ENCODE measurements at regions not wholly inside any gene's neighbourhood (a gene's known extent, or its start where the extent isn't known, plus 50 kb on each side); places are given as distances from the start of the nearest gene placed in this dataset.

DNA sequence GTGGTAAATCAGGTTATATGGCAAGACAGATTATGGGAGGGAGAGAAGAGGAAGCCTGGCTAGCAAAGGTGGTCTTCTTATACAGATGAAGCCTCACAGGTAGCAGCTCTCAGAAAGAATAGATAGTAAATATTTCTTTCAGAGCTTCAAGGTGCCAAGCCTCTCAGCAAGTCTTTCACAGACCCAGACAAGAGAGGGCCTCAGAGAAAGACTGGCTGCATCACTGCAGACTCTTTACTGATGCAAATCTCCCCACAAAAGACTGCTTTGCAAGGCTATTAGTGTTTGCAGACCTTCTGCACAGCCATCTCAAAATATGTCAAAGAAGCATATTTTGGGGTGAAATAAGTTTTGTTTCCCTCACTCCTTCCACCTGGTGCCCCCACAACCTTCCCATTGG is 372.4 kb upstream of the RND3 start:
- no peak for TF ChIP-seq CREB1 (IDR thresholded peaks at IDR 0.05; ENCODE audit: low read depth)
- no peak for TF ChIP-seq TAF1 (IDR thresholded peaks at IDR 0.05; ENCODE audit: low read depth)
- TF ChIP-seq, protein P1, sequence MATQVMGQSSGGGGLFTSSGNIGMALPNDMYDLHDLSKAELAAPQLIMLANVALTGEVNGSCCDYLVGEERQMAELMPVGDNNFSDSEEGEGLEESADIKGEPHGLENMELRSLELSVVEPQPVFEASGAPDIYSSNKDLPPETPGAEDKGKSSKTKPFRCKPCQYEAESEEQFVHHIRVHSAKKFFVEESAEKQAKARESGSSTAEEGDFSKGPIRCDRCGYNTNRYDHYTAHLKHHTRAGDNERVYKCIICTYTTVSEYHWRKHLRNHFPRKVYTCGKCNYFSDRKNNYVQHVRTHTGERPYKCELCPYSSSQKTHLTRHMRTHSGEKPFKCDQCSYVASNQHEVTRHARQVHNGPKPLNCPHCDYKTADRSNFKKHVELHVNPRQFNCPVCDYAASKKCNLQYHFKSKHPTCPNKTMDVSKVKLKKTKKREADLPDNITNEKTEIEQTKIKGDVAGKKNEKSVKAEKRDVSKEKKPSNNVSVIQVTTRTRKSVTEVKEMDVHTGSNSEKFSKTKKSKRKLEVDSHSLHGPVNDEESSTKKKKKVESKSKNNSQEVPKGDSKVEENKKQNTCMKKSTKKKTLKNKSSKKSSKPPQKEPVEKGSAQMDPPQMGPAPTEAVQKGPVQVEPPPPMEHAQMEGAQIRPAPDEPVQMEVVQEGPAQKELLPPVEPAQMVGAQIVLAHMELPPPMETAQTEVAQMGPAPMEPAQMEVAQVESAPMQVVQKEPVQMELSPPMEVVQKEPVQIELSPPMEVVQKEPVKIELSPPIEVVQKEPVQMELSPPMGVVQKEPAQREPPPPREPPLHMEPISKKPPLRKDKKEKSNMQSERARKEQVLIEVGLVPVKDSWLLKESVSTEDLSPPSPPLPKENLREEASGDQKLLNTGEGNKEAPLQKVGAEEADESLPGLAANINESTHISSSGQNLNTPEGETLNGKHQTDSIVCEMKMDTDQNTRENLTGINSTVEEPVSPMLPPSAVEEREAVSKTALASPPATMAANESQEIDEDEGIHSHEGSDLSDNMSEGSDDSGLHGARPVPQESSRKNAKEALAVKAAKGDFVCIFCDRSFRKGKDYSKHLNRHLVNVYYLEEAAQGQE (IDR thresholded peaks at IDR 0.05; ENCODE audit: low read depth), result no peak
- no peak for TF ChIP-seq CEBPB (IDR thresholded peaks at IDR 0.05)
- no peak for TF ChIP-seq TEAD4 (IDR thresholded peaks at IDR 0.05)
- no peak for TF ChIP-seq ZBTB7A (IDR thresholded peaks at IDR 0.05; ENCODE audit: low read depth)
- no peak for TF ChIP-seq EGR1 (IDR thresholded peaks at IDR 0.05)
- TF ChIP-seq, protein P2, sequence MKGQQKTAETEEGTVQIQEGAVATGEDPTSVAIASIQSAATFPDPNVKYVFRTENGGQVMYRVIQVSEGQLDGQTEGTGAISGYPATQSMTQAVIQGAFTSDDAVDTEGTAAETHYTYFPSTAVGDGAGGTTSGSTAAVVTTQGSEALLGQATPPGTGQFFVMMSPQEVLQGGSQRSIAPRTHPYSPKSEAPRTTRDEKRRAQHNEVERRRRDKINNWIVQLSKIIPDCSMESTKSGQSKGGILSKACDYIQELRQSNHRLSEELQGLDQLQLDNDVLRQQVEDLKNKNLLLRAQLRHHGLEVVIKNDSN (IDR thresholded peaks at IDR 0.05), result no peak
- no peak for TF ChIP-seq RAD21 (IDR thresholded peaks at IDR 0.05; ENCODE audit: low read depth)
- TF ChIP-seq EP300 (IDR thresholded peaks at IDR 0.05; ENCODE audit: borderline replicate concordance), result no peak
- no peak for TF ChIP-seq NFIC (IDR thresholded peaks at IDR 0.05)
- TF ChIP-seq YY1 (IDR thresholded peaks at IDR 0.05; ENCODE audit: low read depth), result no peak
- TF ChIP-seq TCF12 (IDR thresholded peaks at IDR 0.05; ENCODE audit: low read depth), result no peak

DNA sequence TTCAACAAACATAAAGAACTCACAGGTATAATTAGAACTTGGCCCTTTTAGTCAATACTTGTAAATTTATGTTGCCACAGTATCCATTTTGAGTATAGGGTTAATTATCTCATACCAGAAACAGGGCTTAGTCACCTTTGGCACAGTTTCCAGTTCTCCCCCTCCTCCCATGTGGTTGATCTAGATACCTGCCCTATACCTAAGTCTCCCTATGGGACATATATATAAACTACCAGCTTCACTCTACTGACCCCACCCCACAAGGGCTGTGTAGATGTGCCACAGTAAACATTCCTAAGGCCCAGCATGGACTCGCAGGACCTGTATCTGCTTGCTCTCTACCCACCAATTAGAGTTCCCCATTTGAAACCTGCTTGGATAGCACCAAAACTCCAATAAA is 371.7 kb upstream of the RND3 start:
- no peak for TF ChIP-seq YY1 (IDR thresholded peaks at IDR 0.05; ENCODE audit: low read depth)
- TF ChIP-seq, protein P1 (IDR thresholded peaks at IDR 0.05; ENCODE audit: low read depth), result no peak
- no peak for TF ChIP-seq NFIC (IDR thresholded peaks at IDR 0.05)
- TF ChIP-seq, protein P2 (IDR thresholded peaks at IDR 0.05), result no peak
- TF ChIP-seq CEBPB (IDR thresholded peaks at IDR 0.05), result no peak
- no peak for TF ChIP-seq TAF1 (IDR thresholded peaks at IDR 0.05; ENCODE audit: low read depth)
- TF ChIP-seq CREB1 (IDR thresholded peaks at IDR 0.05; ENCODE audit: low read depth), result no peak
- no peak for TF ChIP-seq EGR1 (IDR thresholded peaks at IDR 0.05)
- no peak for TF ChIP-seq FOXM1 (IDR thresholded peaks at IDR 0.05; ENCODE audit: borderline replicate concordance, low read depth)
- no peak for TF ChIP-seq TCF12 (IDR thresholded peaks at IDR 0.05; ENCODE audit: low read depth)
- TF ChIP-seq ZBTB7A (IDR thresholded peaks at IDR 0.05; ENCODE audit: low read depth), result no peak
- TF ChIP-seq, protein P3, sequence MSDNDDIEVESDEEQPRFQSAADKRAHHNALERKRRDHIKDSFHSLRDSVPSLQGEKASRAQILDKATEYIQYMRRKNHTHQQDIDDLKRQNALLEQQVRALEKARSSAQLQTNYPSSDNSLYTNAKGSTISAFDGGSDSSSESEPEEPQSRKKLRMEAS (IDR thresholded peaks at IDR 0.05), result no peak
- no peak for TF ChIP-seq RAD21 (IDR thresholded peaks at IDR 0.05; ENCODE audit: low read depth)
- TF ChIP-seq TEAD4 (IDR thresholded peaks at IDR 0.05), result no peak
- TF ChIP-seq EP300 (IDR thresholded peaks at IDR 0.05; ENCODE audit: borderline replicate concordance), result no peak

DNA sequence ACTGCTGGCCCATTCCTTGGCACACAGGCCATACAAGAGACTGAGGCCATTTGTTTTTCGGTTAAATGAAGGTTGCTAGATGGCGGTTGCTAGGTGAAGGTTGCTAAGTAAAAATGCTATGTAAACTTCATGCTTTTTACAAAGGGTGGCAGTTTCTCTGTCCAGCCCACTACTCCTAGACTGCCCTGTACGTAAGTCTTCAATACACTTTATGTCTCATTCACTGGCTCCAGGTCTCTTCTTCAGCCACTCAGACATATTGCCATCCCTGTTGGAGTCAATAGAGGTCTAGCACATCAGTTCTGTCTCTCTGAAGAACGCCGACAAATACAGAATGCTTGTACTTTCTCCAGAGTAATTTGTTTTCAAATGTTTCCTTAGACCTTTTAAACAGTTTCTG is 370.9 kb upstream of the RND3 start:
- TF ChIP-seq, protein P2 (IDR thresholded peaks at IDR 0.05), result no peak
- TF ChIP-seq, protein P1 (IDR thresholded peaks at IDR 0.05; ENCODE audit: low read depth), result no peak
- TF ChIP-seq EP300 (IDR thresholded peaks at IDR 0.05; ENCODE audit: borderline replicate concordance) (no peak), NFIC (IDR thresholded peaks at IDR 0.05) (no peak), TCF12 (IDR thresholded peaks at IDR 0.05; ENCODE audit: low read depth) (no peak), TAF1 (IDR thresholded peaks at IDR 0.05; ENCODE audit: low read depth) (no peak), YY1 (IDR thresholded peaks at IDR 0.05; ENCODE audit: low read depth) (no peak), TEAD4 (IDR thresholded peaks at IDR 0.05) (no peak)

DNA sequence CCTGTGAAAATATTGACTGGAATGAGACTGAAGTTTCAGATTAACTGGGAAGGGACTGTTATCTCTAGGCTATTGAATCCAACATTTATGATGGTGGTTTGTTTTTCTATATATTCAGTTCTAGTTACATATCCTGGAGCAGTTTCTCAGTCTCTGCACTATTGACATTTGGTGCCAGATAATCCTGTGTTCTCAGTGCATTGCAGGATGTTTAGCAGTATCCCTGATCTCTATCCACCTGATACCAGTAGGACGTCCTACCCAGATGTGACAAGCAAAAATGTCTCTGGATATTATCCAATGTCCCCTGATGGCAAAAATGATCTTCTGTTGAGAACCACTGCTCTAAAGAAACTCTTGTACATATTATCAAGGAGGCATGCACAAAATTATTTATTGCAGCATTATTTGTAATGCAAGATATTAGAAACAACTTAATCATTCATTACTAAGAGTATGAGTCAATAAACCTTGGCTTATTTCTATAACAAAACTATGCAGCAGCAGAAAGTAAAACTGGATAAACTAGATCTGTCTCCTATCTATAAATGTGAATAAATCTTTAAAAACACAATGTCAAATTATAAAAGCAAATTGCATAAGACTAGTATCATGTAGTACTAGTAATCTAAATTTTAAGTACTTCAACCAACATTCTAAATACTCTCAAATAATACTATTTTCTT is 369.3 kb upstream of the RND3 start:
- TF ChIP-seq YY1 (IDR thresholded peaks at IDR 0.05; ENCODE audit: low read depth) (no peak), EGR1 (IDR thresholded peaks at IDR 0.05) (no peak), FOXM1 (IDR thresholded peaks at IDR 0.05; ENCODE audit: borderline replicate concordance, low read depth) (no peak), CEBPB (IDR thresholded peaks at IDR 0.05) (no peak), RAD21 (IDR thresholded peaks at IDR 0.05; ENCODE audit: low read depth) (no peak), CREB1 (IDR thresholded peaks at IDR 0.05; ENCODE audit: low read depth) (no peak), ZBTB7A (IDR thresholded peaks at IDR 0.05; ENCODE audit: low read depth) (no peak), TAF1 (IDR thresholded peaks at IDR 0.05; ENCODE audit: low read depth) (no peak), TCF12 (IDR thresholded peaks at IDR 0.05; ENCODE audit: low read depth) (no peak), TEAD4 (IDR thresholded peaks at IDR 0.05) (no peak)
- TF ChIP-seq, protein P1 (IDR thresholded peaks at IDR 0.05; ENCODE audit: low read depth), result no peak
- TF ChIP-seq, protein P2 (IDR thresholded peaks at IDR 0.05), result no peak
- TF ChIP-seq, protein P3 (IDR thresholded peaks at IDR 0.05), result no peak
